HL-60 (cell line): ENCODE measurements at regions not wholly inside any gene's neighbourhood (a gene's known extent, or its start where the extent isn't known, plus 50 kb on each side); places are given as distances from the start of the nearest gene placed in this dataset.

Source experiments
- DNase-seq, 2 experiments: peaks; one replicate each; pipeline ENCODE4 v3.0.0-alpha.2; 2010 to 2020; ENCODE audit warnings: low read depth in 1 of 2, low spot score in 1 of 2
- H3K27ac ChIP-seq: fragments of 250-450 bp; sonication (Bioruptor Pico); replicated peaks from 2 replicates; pipeline ENCODE4 v1.5.1; 2020; ENCODE audit warnings: mild to moderate bottlenecking, moderate library complexity
- H3K27me3 ChIP-seq: fragments of 250-450 bp; sonication (Bioruptor Pico); 2 replicates; pipeline ENCODE4 v1.5.1; 2021; ENCODE audit warnings: mild to moderate bottlenecking, moderate library complexity; ENCODE audit not compliant: insufficient read depth, poor library complexity, severe bottlenecking
- H3K4me3 ChIP-seq: replicated peaks from 2 replicates; pipeline ENCODE4 v1.5.1; 2011; ENCODE audit warnings: mild to moderate bottlenecking, control low read depth, low read length; ENCODE audit not compliant: insufficient read depth
- GABPA ChIP-seq: IDR thresholded peaks from 2 replicates; pipeline ENCODE4 v1.6.1; 2012; ENCODE audit warnings: low read depth
- POLR2AphosphoS5 ChIP-seq: IDR thresholded peaks from 2 replicates; pipeline ENCODE4 v1.6.1; 2012; ENCODE audit warnings: low read depth
- SPI1 ChIP-seq: IDR thresholded peaks from 2 replicates; pipeline ENCODE4 v1.6.1; 2012; ENCODE audit warnings: low read depth, mild to moderate bottlenecking, borderline replicate concordance
- TF ChIP-seq, protein P1 (sequence below): IDR thresholded peaks from one replicate; pipeline ENCODE4 v1.5.1; 2011; ENCODE audit warnings: low read length, control low read depth, inconsistent platforms; ENCODE audit not compliant: insufficient read depth
- TF ChIP-seq, protein P2 (sequence below): IDR thresholded peaks from 2 replicates; pipeline ENCODE4 v1.6.1; 2012; ENCODE audit warnings: low read depth; ENCODE audit not compliant: insufficient replicate concordance

GRCh38 chr13:107512551-107512950 lies 702.8 kb downstream of the LIG4 start:
- Histone ChIP-seq H3K4me3 (no peak overlapping the region), H3K27ac (no peak overlapping the region), H3K27me3 (no peaks in the 10 kb centered on the region)
- TF ChIP-seq POLR2AphosphoS5, result no peak
- TF ChIP-seq, protein P1, sequence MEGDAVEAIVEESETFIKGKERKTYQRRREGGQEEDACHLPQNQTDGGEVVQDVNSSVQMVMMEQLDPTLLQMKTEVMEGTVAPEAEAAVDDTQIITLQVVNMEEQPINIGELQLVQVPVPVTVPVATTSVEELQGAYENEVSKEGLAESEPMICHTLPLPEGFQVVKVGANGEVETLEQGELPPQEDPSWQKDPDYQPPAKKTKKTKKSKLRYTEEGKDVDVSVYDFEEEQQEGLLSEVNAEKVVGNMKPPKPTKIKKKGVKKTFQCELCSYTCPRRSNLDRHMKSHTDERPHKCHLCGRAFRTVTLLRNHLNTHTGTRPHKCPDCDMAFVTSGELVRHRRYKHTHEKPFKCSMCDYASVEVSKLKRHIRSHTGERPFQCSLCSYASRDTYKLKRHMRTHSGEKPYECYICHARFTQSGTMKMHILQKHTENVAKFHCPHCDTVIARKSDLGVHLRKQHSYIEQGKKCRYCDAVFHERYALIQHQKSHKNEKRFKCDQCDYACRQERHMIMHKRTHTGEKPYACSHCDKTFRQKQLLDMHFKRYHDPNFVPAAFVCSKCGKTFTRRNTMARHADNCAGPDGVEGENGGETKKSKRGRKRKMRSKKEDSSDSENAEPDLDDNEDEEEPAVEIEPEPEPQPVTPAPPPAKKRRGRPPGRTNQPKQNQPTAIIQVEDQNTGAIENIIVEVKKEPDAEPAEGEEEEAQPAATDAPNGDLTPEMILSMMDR, result no peak
- TF ChIP-seq, protein P2, sequence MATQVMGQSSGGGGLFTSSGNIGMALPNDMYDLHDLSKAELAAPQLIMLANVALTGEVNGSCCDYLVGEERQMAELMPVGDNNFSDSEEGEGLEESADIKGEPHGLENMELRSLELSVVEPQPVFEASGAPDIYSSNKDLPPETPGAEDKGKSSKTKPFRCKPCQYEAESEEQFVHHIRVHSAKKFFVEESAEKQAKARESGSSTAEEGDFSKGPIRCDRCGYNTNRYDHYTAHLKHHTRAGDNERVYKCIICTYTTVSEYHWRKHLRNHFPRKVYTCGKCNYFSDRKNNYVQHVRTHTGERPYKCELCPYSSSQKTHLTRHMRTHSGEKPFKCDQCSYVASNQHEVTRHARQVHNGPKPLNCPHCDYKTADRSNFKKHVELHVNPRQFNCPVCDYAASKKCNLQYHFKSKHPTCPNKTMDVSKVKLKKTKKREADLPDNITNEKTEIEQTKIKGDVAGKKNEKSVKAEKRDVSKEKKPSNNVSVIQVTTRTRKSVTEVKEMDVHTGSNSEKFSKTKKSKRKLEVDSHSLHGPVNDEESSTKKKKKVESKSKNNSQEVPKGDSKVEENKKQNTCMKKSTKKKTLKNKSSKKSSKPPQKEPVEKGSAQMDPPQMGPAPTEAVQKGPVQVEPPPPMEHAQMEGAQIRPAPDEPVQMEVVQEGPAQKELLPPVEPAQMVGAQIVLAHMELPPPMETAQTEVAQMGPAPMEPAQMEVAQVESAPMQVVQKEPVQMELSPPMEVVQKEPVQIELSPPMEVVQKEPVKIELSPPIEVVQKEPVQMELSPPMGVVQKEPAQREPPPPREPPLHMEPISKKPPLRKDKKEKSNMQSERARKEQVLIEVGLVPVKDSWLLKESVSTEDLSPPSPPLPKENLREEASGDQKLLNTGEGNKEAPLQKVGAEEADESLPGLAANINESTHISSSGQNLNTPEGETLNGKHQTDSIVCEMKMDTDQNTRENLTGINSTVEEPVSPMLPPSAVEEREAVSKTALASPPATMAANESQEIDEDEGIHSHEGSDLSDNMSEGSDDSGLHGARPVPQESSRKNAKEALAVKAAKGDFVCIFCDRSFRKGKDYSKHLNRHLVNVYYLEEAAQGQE, result no peak
- TF ChIP-seq GABPA, result no peak
- no peak for TF ChIP-seq SPI1
- no peak for DNase-seq

DNA sequence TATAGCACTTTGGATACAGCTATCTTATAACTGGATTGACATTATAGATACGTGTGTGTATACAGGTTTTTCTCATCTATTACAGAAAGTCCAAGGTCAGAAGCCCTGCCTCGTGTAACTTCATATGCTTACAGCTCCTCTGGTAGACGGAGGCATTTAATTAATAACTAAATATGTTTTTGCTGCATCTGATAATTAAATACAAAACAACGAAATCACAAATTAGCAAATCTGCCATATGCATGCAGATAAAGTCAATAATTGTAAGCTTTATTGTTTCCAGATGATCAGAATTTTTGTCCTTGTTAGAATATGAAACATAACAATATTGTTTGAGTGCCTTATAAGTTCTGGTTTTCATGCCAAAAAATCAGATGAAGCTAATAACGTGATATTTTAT lies 717.7 kb downstream of the LIG4 start:
- no peaks in the 10 kb centered on the region for H3K27me3 ChIP-seq
- no peak overlapping the region for H3K4me3 ChIP-seq
- TF ChIP-seq GABPA, result no peak
- no peak for TF ChIP-seq POLR2AphosphoS5
- TF ChIP-seq SPI1, result no peak
- TF ChIP-seq, protein P2, result no peak
- TF ChIP-seq, protein P1, result no peak
- no peak overlapping the region for H3K27ac ChIP-seq
- no peak for DNase-seq

DNA sequence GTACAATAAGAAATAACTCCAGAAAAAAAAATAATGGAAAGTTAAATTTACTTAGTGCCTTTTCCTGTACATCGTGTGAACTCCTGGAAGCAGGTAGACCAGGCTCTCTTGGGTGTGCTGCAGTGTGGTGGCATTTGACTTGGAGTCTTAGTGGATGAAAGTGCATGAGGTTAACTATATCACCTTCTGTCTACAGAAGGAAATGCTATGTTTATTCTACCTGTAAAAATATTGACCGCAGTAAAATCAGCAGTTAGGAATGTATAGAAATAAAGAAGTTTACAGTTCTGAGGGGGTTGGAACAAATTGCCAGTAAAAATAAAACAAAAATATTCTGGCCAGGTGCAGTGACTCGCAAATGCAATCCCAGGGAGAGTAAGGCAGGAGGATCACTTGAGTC lies 722.1 kb downstream of the LIG4 start:
- DNase-seq, result no peak
- TF ChIP-seq GABPA, result no peak
- TF ChIP-seq, protein P1, result no peak
- TF ChIP-seq, protein P2, result no peak
- TF ChIP-seq SPI1, result no peak
- TF ChIP-seq POLR2AphosphoS5, result no peak
- Histone ChIP-seq H3K4me3 (no peak overlapping the region), H3K27ac (no peak overlapping the region), H3K27me3 (no peaks in the 10 kb centered on the region)
